Vagina (tissue), 2 donors: ENCODE measurements at regions not wholly inside any gene's neighbourhood (a gene's known extent, or its start where the extent isn't known, plus 50 kb on each side); places are given as distances from the start of the nearest gene placed in this dataset.
"Not testable (repeated sequence)": the region's sequence is repeated elsewhere in the genome, so short reads cannot be mapped to it uniquely, and the experiment has no call there.

Source experiments
- DNase-seq, 2 donors: peaks; one replicate each; pipeline ENCODE4 v3.0.0-alpha.2; 2017; ENCODE audit errors: extremely low spot score in 2 of 2
- H3K27ac ChIP-seq: fragments of 200-600 bp; sonication (generic); one replicate; pipeline ENCODE4 v1.5.1; 2019
- H3K27me3 ChIP-seq: fragments of 200-600 bp; sonication (generic); one replicate; pipeline ENCODE4 v1.5.1; 2019
- H3K36me3 ChIP-seq, 2 donors: fragments of 200-600 bp; sonication (generic); one replicate each; pipeline ENCODE4 v1.5.1; 2017 to 2019
- H3K4me1 ChIP-seq: fragments of 200-600 bp; sonication (generic); one replicate; pipeline ENCODE4 v1.5.1; 2019
- H3K4me3 ChIP-seq, 2 donors: fragments of 200-600 bp; sonication (generic); 1 replicate in 1 of 2; 2 replicates in 1 of 2; pipeline ENCODE4 v1.5.1; 2016 to 2019
- H3K9me3 ChIP-seq: fragments of 200-600 bp; sonication (generic); one replicate; pipeline ENCODE4 v1.5.1; 2019
- POLR2A ChIP-seq, 2 donors: fragments of 450-650 bp; IDR thresholded peaks; one replicate each; pipeline ENCODE4 v1.6.1; 2017; ENCODE audit warnings: antibody characterized with exemption in 2 of 2, mild to moderate bottlenecking in 2 of 2, moderate library complexity in 2 of 2
- POLR2AphosphoS5 ChIP-seq, 2 donors: sonication (generic); formaldehyde crosslinking; IDR thresholded peaks; one replicate each; pipeline ENCODE4 v1.9.0; 2017; ENCODE audit warnings: antibody characterized with exemption in 2 of 2, mild to moderate bottlenecking in 2 of 2, low read depth in 1 of 2; ENCODE audit not compliant: insufficient read depth in 1 of 2
- intact Hi-C: fragments of 100-400 bp; cut with DNase I; formaldehyde crosslinking; loops from one replicate; pipeline ENCODE4 v1.15.1; 2023
- TF ChIP-seq, protein P1 (sequence below), 3 experiments: fragments of 450-650 bp in 2 of 3; fragments of 200-600 bp in 1 of 3; sonication (generic) in 1 of 3; IDR thresholded peaks; one replicate each; pipeline ENCODE4 v1.5.1; 2017 to 2019; ENCODE audit warnings: antibody characterized with exemption in 3 of 3, mild to moderate bottlenecking in 2 of 3, moderate library complexity in 2 of 3

DNA sequence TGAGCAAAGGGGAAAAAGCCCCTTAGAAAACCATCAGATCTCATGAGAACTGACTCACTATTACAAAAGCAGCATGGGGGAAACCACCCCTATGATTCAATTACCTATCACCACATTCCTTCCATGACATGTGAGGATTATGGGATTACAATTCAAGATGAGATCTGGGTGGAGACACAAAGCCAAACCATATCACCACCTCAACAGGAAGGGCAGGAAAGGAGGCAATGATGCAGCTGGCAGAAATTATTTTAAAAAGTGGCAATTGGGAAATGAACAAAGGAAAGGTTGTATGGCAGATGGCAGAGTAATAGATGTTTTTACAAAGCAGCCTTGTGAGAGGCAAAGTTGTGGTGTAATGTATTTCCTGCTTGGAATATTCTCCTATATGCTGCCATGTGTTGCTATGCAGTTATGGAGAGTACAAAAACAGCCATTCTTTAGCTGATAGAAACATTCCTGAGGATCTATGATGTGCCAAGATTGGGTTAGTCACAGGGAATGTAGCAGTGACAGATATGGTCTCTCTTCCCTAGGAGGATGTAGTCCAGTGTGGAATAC lies 138.8 kb downstream of the SMC2 start:
- Histone ChIP-seq H3K27ac (no peak overlapping the region), H3K9me3 (no peaks in the 10 kb centered on the region), H3K27me3 (no peaks in the 10 kb centered on the region), H3K36me3 (no peaks in the 10 kb centered on the region), H3K4me1 (no peaks in the 10 kb centered on the region), H3K4me3 (no peak overlapping the region)
- TF ChIP-seq POLR2AphosphoS5 (IDR thresholded peaks at IDR 0.05; ENCODE audit: insufficient read depth in 1 of 2, low read depth in 1 of 2): no peak
- TF ChIP-seq POLR2A (IDR thresholded peaks at IDR 0.05): no peak
- TF ChIP-seq, protein P1, sequence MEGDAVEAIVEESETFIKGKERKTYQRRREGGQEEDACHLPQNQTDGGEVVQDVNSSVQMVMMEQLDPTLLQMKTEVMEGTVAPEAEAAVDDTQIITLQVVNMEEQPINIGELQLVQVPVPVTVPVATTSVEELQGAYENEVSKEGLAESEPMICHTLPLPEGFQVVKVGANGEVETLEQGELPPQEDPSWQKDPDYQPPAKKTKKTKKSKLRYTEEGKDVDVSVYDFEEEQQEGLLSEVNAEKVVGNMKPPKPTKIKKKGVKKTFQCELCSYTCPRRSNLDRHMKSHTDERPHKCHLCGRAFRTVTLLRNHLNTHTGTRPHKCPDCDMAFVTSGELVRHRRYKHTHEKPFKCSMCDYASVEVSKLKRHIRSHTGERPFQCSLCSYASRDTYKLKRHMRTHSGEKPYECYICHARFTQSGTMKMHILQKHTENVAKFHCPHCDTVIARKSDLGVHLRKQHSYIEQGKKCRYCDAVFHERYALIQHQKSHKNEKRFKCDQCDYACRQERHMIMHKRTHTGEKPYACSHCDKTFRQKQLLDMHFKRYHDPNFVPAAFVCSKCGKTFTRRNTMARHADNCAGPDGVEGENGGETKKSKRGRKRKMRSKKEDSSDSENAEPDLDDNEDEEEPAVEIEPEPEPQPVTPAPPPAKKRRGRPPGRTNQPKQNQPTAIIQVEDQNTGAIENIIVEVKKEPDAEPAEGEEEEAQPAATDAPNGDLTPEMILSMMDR (IDR thresholded peaks at IDR 0.05): no peak
- intact Hi-C loops: no loop called here
- DNase-seq: no peak

DNA sequence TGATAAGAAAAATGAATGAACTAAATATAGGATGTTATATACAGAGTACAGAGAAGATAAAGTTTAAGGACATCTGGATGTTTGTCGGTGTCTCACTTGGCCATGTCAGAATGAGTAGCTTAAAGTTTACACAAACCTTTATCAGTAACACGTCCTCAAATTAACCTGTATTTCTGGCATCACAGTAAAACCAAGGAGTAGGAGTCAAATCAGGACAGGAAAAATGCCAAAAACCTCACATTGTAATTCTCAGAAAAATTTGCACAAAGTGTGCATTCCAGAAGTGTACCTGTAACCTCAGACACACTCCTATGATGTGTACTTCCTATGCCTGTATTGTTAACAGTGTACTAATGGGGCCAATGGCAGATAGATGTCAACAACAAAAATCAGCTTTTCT lies 139.3 kb downstream of the SMC2 start:
- no peaks in the 10 kb centered on the region for H3K4me1 ChIP-seq
- no peaks in the 10 kb centered on the region for H3K9me3 ChIP-seq
- no peak overlapping the region for H3K27ac ChIP-seq
- intact Hi-C loops: no loop called here
- no peak overlapping the region for H3K4me3 ChIP-seq
- no peaks in the 10 kb centered on the region for H3K27me3 ChIP-seq
- no peak for DNase-seq
- TF ChIP-seq POLR2AphosphoS5 (IDR thresholded peaks at IDR 0.05; ENCODE audit: insufficient read depth in 1 of 2, low read depth in 1 of 2) (no peak), POLR2A (IDR thresholded peaks at IDR 0.05) (no peak)
- TF ChIP-seq, protein P1 (IDR thresholded peaks at IDR 0.05): no peak
- no peaks in the 10 kb centered on the region for H3K36me3 ChIP-seq

DNA sequence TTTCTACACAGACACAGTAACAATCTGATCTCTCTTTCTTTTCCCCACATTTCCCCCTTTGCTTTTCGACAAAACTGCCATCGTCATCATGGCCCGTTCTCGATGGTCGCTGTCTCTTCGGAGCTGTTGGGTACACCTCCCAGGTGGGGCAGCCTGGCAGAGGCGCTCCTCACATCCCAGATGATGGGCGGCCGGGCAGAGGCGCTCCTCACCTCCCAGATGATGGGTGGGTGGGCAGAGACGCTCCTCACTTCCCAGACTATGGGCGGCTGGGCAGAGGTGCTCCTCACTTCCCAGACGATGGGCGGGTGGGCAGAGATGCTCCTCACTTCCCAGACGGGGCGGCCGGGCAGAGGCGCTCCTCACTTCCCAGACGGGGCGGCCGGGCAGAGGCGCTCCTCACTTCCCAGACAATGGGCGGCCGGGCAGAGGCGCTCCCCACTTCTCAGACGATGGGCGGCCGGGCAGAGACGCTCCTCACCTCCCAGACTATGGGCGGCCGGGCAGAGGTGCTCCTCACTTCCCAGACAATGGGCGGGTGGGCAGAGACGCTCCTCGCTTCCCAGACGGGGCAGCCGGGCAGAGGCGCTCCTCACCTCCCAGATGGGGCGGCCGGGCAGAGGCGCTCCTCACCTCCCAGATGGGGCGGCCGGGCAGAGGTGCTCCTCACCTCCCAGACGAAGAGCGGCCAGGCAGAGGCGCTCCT lies 140.7 kb downstream of the SMC2 start:
- H3K36me3 ChIP-seq, H3K9me3 ChIP-seq, DNase-seq, H3K4me1 ChIP-seq, H3K27me3 ChIP-seq, H3K27ac ChIP-seq, intact Hi-C loops, H3K4me3 ChIP-seq: not testable (repeated sequence)

DNA sequence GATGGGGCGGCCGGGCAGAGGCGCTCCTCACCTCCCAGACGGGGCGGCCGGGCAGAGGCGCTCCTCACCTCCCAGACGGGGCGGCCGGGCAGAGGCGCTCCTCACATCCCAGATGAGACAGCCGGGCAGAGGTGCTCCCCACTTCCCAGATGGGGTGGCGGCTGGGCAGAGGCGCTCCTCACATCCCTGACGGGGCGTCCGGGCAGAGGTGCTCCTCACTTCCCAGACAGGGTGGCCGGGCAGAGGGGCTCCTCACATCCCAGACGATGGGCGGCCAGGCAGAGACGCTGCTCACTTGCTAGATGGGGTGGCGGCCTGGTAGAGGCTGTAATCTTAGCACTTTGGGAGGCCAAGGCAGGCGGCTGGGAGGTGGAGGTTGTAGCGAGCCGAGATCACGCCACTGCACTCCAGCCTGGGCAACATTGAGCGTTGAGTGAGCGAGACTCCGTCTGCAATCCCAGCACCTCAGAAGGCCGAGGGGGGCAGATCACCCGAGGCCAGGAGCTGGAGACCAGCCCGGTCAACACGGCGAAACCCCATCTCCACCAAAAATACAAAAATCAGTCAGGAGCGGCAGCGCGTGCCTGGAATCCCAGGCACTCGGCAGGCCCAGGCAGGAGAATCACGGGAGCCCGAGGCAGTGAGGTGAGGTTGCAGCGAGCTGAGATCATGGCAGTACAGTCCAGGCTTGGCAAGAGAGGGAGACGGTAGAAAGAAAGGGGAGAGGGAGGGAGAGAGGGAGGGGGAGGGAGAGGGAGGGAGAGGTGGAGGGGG lies 141.4 kb downstream of the SMC2 start:
- H3K9me3 ChIP-seq, H3K36me3 ChIP-seq, DNase-seq, H3K4me1 ChIP-seq, intact Hi-C loops, H3K27me3 ChIP-seq, H3K4me3 ChIP-seq, H3K27ac ChIP-seq: not testable (repeated sequence)

DNA sequence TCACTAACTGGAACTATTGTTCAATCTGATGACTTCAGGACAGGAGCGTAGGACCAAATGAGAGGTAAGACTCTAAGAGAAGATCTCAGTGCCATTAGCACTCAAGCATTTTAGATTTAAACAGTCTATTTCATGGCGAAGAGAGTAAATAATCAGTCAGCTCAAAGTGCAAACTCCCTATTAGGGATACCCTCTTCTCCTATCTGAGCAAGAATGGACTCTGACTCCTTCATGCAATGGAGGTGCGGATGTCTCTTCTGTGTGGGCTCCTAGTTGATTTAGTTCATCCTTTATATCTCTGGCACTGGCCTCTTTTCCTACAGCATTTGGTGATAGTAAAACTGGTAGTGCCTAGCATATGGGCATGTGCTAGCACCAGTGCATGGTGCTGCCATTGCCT lies 144.6 kb downstream of the SMC2 start:
- intact Hi-C loops: no loop called here
- TF ChIP-seq POLR2AphosphoS5 (IDR thresholded peaks at IDR 0.05; ENCODE audit: insufficient read depth in 1 of 2, low read depth in 1 of 2): no peak
- TF ChIP-seq, protein P1 (IDR thresholded peaks at IDR 0.05): no peak
- no peak for TF ChIP-seq POLR2A (IDR thresholded peaks at IDR 0.05)
- H3K27ac ChIP-seq: no peak overlapping the region

DNA sequence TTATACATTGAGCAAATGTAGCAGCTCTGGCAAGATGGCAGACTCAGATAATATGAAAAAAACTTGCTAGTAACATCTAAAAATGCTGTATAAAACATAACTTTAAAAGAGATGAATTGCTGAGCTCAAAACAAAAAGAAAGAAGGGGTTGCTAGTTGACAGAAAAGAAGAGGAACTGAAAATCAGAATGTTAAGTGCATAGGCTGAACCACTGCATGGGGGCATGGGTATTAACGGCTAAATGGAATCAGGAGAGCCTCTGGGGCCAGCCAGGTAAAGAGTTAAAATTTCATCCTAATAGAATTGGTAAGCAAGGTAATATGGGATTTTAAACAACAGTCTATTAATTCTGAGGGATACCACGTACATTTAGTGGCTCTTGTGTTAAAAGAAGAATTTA lies 146.8 kb downstream of the SMC2 start:
- Histone ChIP-seq H3K36me3 (no peaks in the 10 kb centered on the region), H3K4me1 (no peaks in the 10 kb centered on the region), H3K27ac (no peak overlapping the region), H3K27me3 (no peaks in the 10 kb centered on the region), H3K4me3 (no peak overlapping the region), H3K9me3 (no peaks in the 10 kb centered on the region)
- intact Hi-C loops: no loop called here
- no peak for DNase-seq
- no peak for TF ChIP-seq POLR2A (IDR thresholded peaks at IDR 0.05)
- TF ChIP-seq, protein P1 (IDR thresholded peaks at IDR 0.05): no peak
- no peak for TF ChIP-seq POLR2AphosphoS5 (IDR thresholded peaks at IDR 0.05; ENCODE audit: insufficient read depth in 1 of 2, low read depth in 1 of 2)

More for the DNA sequence above, 144.6 kb downstream of the SMC2 start:
- no peaks in the 10 kb centered on the region for H3K27me3 ChIP-seq
- H3K9me3 ChIP-seq: no peaks in the 10 kb centered on the region
- no peaks in the 10 kb centered on the region for H3K4me1 ChIP-seq
- H3K36me3 ChIP-seq: no peaks in the 10 kb centered on the region
- H3K4me3 ChIP-seq: no peak overlapping the region
- no peak for DNase-seq
